ENCODE measurements at regions not wholly inside any gene's neighbourhood (a gene's known extent, or its start where the extent isn't known, plus 50 kb on each side); places are given as distances from the start of the nearest gene placed in this dataset.

GRCh38 chr5:6273749-6274148, 104.6 kb downstream of the MED10 start:
- TF ChIP-seq CTCF (IDR thresholded peaks at IDR 0.05) (no peak), EP300 (IDR thresholded peaks at IDR 0.05) (no peak)
